Upper lobe of right lung (tissue), 1 donor: ENCODE measurements at regions not wholly inside any gene's neighbourhood (a gene's known extent, or its start where the extent isn't known, plus 50 kb on each side); places are given as distances from the start of the nearest gene placed in this dataset.
A peak's percentile ranks its signal among the peaks of the same experiment; 100 is the strongest.

Source experiments
- ATAC-seq: fragments of 200-7000 bp; cut with Tn5 transposase; one replicate; pipeline ENCODE4 v1.9.1; 2020; ENCODE audit warnings: mild to moderate bottlenecking, moderate library complexity
- DNase-seq: peaks from one replicate; pipeline ENCODE4 v3.0.0-alpha.2; 2020
- H3K27ac ChIP-seq: fragments of 200-600 bp; one replicate; pipeline ENCODE4 v1.8.0; 2022
- H3K27me3 ChIP-seq: fragments of 200-600 bp; one replicate; pipeline ENCODE4 v1.8.0; 2022; ENCODE audit warnings: mild to moderate bottlenecking
- H3K36me3 ChIP-seq: fragments of 200-600 bp; one replicate; pipeline ENCODE4 v1.8.0; 2022
- H3K4me1 ChIP-seq: fragments of 200-600 bp; one replicate; pipeline ENCODE4 v1.8.0; 2022
- H3K4me3 ChIP-seq: fragments of 200-600 bp; one replicate; pipeline ENCODE4 v1.8.0; 2022; ENCODE audit warnings: mild to moderate bottlenecking
- H3K9me3 ChIP-seq: fragments of 200-600 bp; one replicate; pipeline ENCODE4 v1.8.0; 2022
- CTCF ChIP-seq: fragments of 200-600 bp; IDR thresholded peaks from one replicate; pipeline ENCODE4 v1.8.0; 2022; ENCODE audit warnings: antibody characterized with exemption
- intact Hi-C: fragments of 100-400 bp; cut with DNase I; formaldehyde crosslinking; loops from one replicate; pipeline ENCODE4 v1.11.0; 2022
- donor health status: DM: no; HTN: yes; CAD: no; lungs with severe emphysema.

DNA sequence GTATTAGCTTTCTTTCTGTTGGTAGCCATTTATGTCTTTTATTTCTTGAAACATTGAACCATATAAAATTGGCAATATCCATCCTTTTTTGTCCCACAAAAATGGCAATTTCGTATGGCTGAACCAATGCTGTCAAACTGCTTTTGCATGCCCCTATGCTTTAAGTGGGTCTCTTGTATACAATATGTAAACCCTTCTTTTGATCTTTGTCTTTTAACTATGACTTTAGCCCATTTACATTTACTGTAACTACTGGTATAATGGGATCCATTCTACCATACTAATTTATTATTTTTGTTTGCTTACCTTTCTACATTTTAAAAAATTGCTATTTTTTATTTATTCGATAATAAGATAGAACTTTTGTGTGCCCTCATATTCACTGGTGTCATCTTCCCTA lies 93.4 kb downstream of the TENT4A start:
- ATAC-seq = no peak
- DNase-seq = no peak
- TF ChIP-seq CTCF = no peak
- no peak overlapping the region for H3K4me3 ChIP-seq
- H3K9me3 ChIP-seq = peaks cover 9% of the 10 kb centered on the region
- intact Hi-C loops = no loop called here
- no peaks in the 10 kb centered on the region for H3K27me3 ChIP-seq
- no peaks in the 10 kb centered on the region for H3K36me3 ChIP-seq
- no peaks in the 10 kb centered on the region for H3K4me1 ChIP-seq
- H3K27ac ChIP-seq = no peak overlapping the region

- H3K27ac ChIP-seq = no peak overlapping the region
- no peaks in the 10 kb centered on the region for H3K27me3 ChIP-seq
- DNase-seq (no peak), ATAC-seq (no peak)
- no peaks in the 10 kb centered on the region for H3K36me3 ChIP-seq
- peaks cover 3% of the 10 kb centered on the region for H3K4me1 ChIP-seq
- no peak overlapping the region for H3K4me3 ChIP-seq
- peaks cover 9% of the 10 kb centered on the region for H3K9me3 ChIP-seq
- intact Hi-C loops = no loop called here
- no peak for TF ChIP-seq CTCF
Measured at GRCh38 chr5:6808462-6808861, 95.2 kb downstream of the TENT4A start.

GRCh38 chr5:6810641-6811405 lies 97.6 kb downstream of the TENT4A start:
- Histone ChIP-seq H3K27me3 (no peaks in the 10 kb centered on the region), H3K4me3 (no peak overlapping the region), H3K4me1 (peaks cover 8% of the 10 kb centered on the region), H3K36me3 (no peaks in the 10 kb centered on the region), H3K27ac (no peak overlapping the region), H3K9me3 (peaks cover 9% of the 10 kb centered on the region)
- no peak for ATAC-seq
- TF ChIP-seq CTCF = no peak
- no peak for DNase-seq
- intact Hi-C loops = no loop called here

DNA sequence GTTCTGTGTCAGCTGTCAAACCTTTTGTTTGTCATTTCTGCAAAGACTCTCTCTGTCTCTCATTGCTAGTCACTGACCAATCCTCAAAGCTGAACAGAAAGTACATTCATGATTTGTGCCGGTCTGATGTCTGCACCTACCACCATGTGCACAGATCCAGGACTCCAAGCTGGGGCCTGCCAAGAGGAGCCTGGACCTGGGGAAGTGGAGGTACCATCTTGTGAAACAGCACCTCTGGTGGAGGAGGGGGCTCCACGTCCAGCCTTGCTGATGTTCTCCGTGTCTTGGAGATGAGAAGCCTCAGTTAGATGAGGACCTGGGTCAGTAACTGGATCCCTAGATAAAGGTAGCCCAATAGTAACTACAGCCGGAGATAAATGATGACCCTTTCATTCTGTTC lies 98.9 kb downstream of the TENT4A start:
- intact Hi-C loops = no loop called here
- Histone ChIP-seq H3K4me3 (no peak overlapping the region), H3K27ac (no peak overlapping the region), H3K27me3 (no peaks in the 10 kb centered on the region), H3K4me1 (peaks cover 8% of the 10 kb centered on the region), H3K36me3 (no peaks in the 10 kb centered on the region), H3K9me3 (peaks cover 1% of the 10 kb centered on the region)
- TF ChIP-seq CTCF = no peak
- ATAC-seq (no peak), DNase-seq (no peak)

- Histone ChIP-seq H3K4me3 (no peak overlapping the region), H3K4me1 (peaks cover 8% of the 10 kb centered on the region), H3K27me3 (no peaks in the 10 kb centered on the region), H3K9me3 (no peaks in the 10 kb centered on the region), H3K27ac (no peak overlapping the region), H3K36me3 (no peaks in the 10 kb centered on the region)
- intact Hi-C loops = no loop called here
- ATAC-seq (peak; percentile 91), DNase-seq (no peak)
- TF ChIP-seq CTCF = no peak
Measured at GRCh38 chr5:6812800-6813731, 99.8 kb downstream of the TENT4A start.
